ENCODE measurements at regions not wholly inside any gene's neighbourhood (a gene's known extent, or its start where the extent isn't known, plus 50 kb on each side); places are given as distances from the start of the nearest gene placed in this dataset.

DNA sequence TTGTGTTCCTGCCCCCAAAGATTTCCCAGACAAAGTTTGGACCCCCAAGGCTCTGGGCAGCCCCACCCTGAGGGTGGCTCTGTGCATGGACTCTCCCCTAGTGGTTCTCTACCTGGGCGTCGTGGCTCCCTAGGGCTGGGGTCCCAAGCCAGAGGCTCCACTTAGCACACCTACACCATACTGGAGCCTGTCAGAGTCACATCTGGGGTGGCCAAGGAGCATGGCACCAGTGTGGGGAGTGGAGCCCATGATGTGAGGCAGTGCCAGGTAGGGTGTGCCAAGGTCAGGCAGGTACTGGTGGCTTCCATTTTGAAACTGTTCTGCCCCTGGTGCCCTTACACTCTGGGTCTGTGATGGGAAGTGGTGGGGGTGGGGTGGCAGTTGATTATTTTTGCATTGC, 109.9 kb upstream of the GNAO1 start:
- intact Hi-C loops (cut with micrococcal nuclease), result no loop called here
- H3K36me3 Mint-ChIP-seq, result no peaks in the 10 kb centered on the region
- no peak for DNase-seq
- ChIA-PET POLR2A (no interaction called here), CTCF (no interaction called here)
- no peaks in the 10 kb centered on the region for H3K9me3 Mint-ChIP-seq
- H3K4me3 Mint-ChIP-seq, result no peak overlapping the region
- H3K27me3 Mint-ChIP-seq, result peaks cover 4% of the 10 kb centered on the region
- no peaks in the 10 kb centered on the region for H3K4me1 Mint-ChIP-seq (ENCODE audit: low read depth)
- H3K27ac Mint-ChIP-seq, result no peak overlapping the region

DNA sequence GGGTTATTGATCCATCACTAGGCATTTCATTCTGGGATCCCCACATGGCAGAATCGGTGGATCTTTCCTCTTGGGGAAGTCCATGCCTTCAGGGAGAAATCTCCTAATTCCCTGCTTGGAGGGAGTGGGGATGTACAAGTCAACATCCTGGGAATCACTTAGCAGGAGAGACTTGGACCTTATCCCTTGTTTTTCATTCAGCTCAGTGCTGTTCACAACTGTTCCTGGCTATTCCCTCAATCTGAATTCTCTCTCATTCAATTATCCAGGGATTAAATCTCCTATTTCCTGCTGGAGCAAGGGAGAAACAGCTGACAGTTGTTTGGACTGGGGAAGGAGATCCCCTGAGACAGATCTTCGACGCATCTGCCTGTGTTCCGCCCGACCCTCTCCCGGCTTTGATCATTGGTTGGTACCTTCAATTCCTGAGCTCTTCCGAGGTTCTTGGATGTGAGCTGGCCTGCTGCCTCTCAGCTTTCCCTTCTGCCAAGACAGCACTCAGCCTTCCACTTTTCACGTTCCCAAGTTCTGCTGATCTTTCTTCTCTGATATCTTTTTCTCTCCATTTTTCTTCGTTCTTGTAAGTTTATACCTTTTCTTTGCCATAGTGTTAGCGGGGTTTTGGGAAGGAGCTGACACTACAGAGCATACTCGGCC, 115.4 kb upstream of the GNAO1 start:
- H3K27ac Mint-ChIP-seq, result no peak overlapping the region
- no peaks in the 10 kb centered on the region for H3K36me3 Mint-ChIP-seq
- intact Hi-C loops (cut with micrococcal nuclease), result no loop called here
- H3K9me3 Mint-ChIP-seq, result no peaks in the 10 kb centered on the region
- H3K27me3 Mint-ChIP-seq, result no peaks in the 10 kb centered on the region
- DNase-seq, result no peak
- H3K4me3 Mint-ChIP-seq, result no peak overlapping the region
- CTCF ChIA-PET, result no interaction called here
- no peaks in the 10 kb centered on the region for H3K4me1 Mint-ChIP-seq (ENCODE audit: low read depth)
- POLR2A ChIA-PET, result no interaction called here

- DNase-seq, result no peak
- ChIA-PET POLR2A (no interaction called here), CTCF (no interaction called here)
- no peaks in the 10 kb centered on the region for H3K9me3 Mint-ChIP-seq
- intact Hi-C loops (cut with micrococcal nuclease), result no loop called here
- no peak overlapping the region for H3K27ac Mint-ChIP-seq
- H3K4me3 Mint-ChIP-seq, result no peak overlapping the region
- no peaks in the 10 kb centered on the region for H3K27me3 Mint-ChIP-seq
- no peaks in the 10 kb centered on the region for H3K4me1 Mint-ChIP-seq (ENCODE audit: low read depth)
- H3K36me3 Mint-ChIP-seq, result no peaks in the 10 kb centered on the region
Observed at GRCh38 chr16:56073508-56073907, 117.8 kb upstream of the GNAO1 start.

DNA sequence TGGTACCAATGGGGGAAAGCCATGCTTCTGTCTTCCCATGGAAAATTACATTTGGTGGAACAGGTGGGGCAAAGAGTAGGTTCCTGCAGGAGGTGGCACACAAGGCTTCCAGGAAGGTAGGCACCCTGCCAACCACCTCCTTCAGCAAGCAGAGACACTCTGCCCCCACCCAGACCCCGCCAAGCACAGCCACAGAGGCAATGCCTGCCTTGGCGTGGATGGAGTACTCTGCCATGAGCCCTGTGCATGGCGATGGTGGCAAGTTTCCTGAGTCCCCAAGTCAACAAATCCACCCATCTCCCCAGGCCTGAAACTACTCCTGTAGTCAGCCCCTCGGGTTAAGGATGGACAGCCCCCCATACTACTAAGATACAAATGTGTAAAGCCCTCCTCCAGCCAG, 119.2 kb upstream of the GNAO1 start:
- Mint-ChIP-seq H3K9me3 (no peaks in the 10 kb centered on the region), H3K36me3 (no peaks in the 10 kb centered on the region), H3K4me1 (ENCODE audit: low read depth) (no peaks in the 10 kb centered on the region), H3K4me3 (no peak overlapping the region), H3K27me3 (no peaks in the 10 kb centered on the region), H3K27ac (no peak overlapping the region)
- ChIA-PET POLR2A (no interaction called here), CTCF (no interaction called here)
- intact Hi-C loops (cut with micrococcal nuclease), result no loop called here
- no peak for DNase-seq

GRCh38 chr16:56068816-56069215, 122.5 kb upstream of the GNAO1 start:
- ChIA-PET CTCF (no interaction called here), POLR2A (no interaction called here)
- H3K36me3 Mint-ChIP-seq, result no peaks in the 10 kb centered on the region
- no peak for DNase-seq
- intact Hi-C loops (cut with micrococcal nuclease), result no loop called here
- H3K4me1 Mint-ChIP-seq (ENCODE audit: low read depth), result no peaks in the 10 kb centered on the region
- no peak overlapping the region for H3K4me3 Mint-ChIP-seq
- no peaks in the 10 kb centered on the region for H3K27me3 Mint-ChIP-seq
- no peaks in the 10 kb centered on the region for H3K9me3 Mint-ChIP-seq
- H3K27ac Mint-ChIP-seq, result no peak overlapping the region

DNA sequence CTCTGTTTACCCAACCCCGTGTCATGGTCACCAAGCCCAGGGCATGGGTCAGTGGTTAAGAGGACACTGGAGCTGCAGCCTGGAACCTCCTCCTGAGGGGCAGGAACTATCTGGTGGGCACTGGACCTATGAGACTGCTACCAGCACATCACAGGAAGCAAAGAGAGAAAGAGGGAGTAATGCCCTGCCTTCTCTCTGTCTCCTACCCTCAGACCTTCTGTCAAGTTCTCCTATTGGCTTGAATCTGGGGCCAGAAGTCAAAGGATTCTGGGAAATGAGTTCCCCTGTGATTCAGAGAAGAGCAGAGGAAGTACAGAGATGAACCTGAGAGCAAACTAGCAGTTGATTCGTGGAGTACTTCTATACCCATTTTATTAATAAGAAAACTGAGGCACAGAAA, 123.0 kb upstream of the GNAO1 start:
- Mint-ChIP-seq H3K27me3 (no peaks in the 10 kb centered on the region), H3K36me3 (no peaks in the 10 kb centered on the region), H3K4me3 (no peak overlapping the region), H3K9me3 (no peaks in the 10 kb centered on the region), H3K4me1 (ENCODE audit: low read depth) (no peaks in the 10 kb centered on the region), H3K27ac (no peak overlapping the region)
- DNase-seq, result no peak
- ChIA-PET POLR2A (no interaction called here), CTCF (interaction anchor here (0.7 kb wide), 1 partner anchor 20 kb away, joined by 3 read pairs; no protein-coding TSS in a partner anchor)
- intact Hi-C loops (cut with micrococcal nuclease), result no loop called here

GRCh38 chr16:56067406-56067805, 123.9 kb upstream of the GNAO1 start:
- Mint-ChIP-seq H3K4me1 (ENCODE audit: low read depth) (no peaks in the 10 kb centered on the region), H3K4me3 (no peak overlapping the region), H3K9me3 (no peaks in the 10 kb centered on the region), H3K27ac (no peak overlapping the region), H3K36me3 (no peaks in the 10 kb centered on the region), H3K27me3 (no peaks in the 10 kb centered on the region)
- ChIA-PET POLR2A (no interaction called here), CTCF (interaction anchor here (0.7 to 1.1 kb wide), 2 partner anchors 21 to 251 kb away, joined by 3 read pairs; no protein-coding TSS in a partner anchor)
- intact Hi-C loops (cut with micrococcal nuclease), result no loop called here
- no peak for DNase-seq

- no peak for DNase-seq
- Mint-ChIP-seq H3K4me1 (ENCODE audit: low read depth) (no peaks in the 10 kb centered on the region), H3K27me3 (no peaks in the 10 kb centered on the region), H3K36me3 (no peaks in the 10 kb centered on the region), H3K4me3 (no peak overlapping the region), H3K27ac (no peak overlapping the region), H3K9me3 (no peaks in the 10 kb centered on the region)
- intact Hi-C loops (cut with micrococcal nuclease), result no loop called here
- ChIA-PET CTCF (no interaction called here), POLR2A (no interaction called here)
Observed at GRCh38 chr16:56066617-56067016, 124.7 kb upstream of the GNAO1 start.

- no peak for DNase-seq
- H3K36me3 Mint-ChIP-seq, result no peaks in the 10 kb centered on the region
- no peaks in the 10 kb centered on the region for H3K27me3 Mint-ChIP-seq
- no peak overlapping the region for H3K4me3 Mint-ChIP-seq
- intact Hi-C loops (cut with micrococcal nuclease), result no loop called here
- POLR2A ChIA-PET, result no interaction called here
- CTCF ChIA-PET, result interaction anchor here (1.4 kb wide), 1 partner anchor 255 kb away, joined by 4 read pairs; no protein-coding TSS in a partner anchor
- H3K4me1 Mint-ChIP-seq (ENCODE audit: low read depth), result no peaks in the 10 kb centered on the region
- no peaks in the 10 kb centered on the region for H3K9me3 Mint-ChIP-seq
- no peak overlapping the region for H3K27ac Mint-ChIP-seq
Observed at GRCh38 chr16:56063111-56063510, 128.2 kb upstream of the GNAO1 start.

DNA sequence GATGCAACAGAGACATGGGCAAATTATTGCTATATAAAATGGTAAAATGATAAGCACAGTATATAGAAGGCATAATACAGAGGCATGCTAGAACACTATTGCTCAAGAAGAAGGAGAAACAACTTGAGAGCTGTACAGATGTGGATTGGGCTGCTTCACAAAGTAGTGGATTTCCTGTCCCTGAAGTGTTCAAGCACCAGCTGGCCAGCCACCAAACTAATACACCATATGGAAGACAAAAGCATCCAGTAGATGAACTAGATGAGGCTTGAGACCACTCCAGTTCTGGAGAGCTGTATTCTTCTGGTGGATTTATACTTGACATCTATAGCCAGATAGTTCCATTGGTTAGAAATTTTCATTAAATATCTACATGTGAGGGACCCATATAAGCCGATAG, 134.1 kb upstream of the GNAO1 start:
- no peak for DNase-seq
- ChIA-PET POLR2A (no interaction called here), CTCF (no interaction called here)
- no peaks in the 10 kb centered on the region for H3K36me3 Mint-ChIP-seq
- no peaks in the 10 kb centered on the region for H3K4me1 Mint-ChIP-seq (ENCODE audit: low read depth)
- H3K27me3 Mint-ChIP-seq, result no peaks in the 10 kb centered on the region
- intact Hi-C loops (cut with micrococcal nuclease), result no loop called here
- no peak overlapping the region for H3K27ac Mint-ChIP-seq
- H3K4me3 Mint-ChIP-seq, result no peak overlapping the region
- no peaks in the 10 kb centered on the region for H3K9me3 Mint-ChIP-seq

- POLR2A ChIA-PET, result no interaction called here
- no peak overlapping the region for H3K4me3 Mint-ChIP-seq
- H3K27ac Mint-ChIP-seq, result no peak overlapping the region
- H3K4me1 Mint-ChIP-seq (ENCODE audit: low read depth), result peaks cover 4% of the 10 kb centered on the region
- CTCF ChIA-PET, result interaction anchor here (1.5 kb wide), 1 partner anchor 8 kb away, joined by 3 read pairs; no protein-coding TSS in a partner anchor
- no peaks in the 10 kb centered on the region for H3K9me3 Mint-ChIP-seq
- H3K27me3 Mint-ChIP-seq, result peaks cover 1% of the 10 kb centered on the region
- intact Hi-C loops (cut with micrococcal nuclease), result no loop called here
- DNase-seq, result no peak
- no peaks in the 10 kb centered on the region for H3K36me3 Mint-ChIP-seq
Observed at GRCh38 chr16:56050916-56051315, 140.4 kb upstream of the GNAO1 start.

DNA sequence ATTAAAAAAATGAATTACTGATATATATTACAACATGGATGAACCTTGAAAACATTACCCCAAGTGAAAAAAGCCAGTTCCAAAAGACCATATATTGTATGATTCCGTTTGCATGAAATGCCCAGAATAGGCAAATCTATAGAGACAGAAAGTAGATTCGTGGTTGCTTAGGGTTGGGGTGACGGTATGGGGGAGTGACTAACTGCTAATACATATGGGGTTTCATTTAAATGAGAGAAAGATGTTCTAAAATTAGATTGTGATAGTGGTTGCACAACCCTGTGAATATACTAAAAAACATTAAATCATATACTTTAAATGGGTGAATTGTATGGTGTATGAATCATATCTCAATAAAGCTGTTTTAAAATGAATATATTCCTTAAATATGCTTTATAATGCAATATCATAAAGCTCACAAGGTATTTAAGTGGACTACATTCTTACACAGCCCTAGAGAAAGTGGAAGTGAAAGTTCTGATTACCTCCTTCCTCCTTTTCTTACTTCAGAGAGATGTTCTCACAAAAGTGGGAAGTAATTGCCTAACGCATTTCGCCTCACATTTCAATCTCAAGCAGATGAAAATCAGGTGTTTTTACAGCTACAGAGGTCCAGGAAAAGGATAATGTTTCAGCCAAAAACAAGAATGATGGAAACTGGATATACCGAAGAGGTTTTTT, 142.7 kb upstream of the GNAO1 start:
- CTCF ChIA-PET, result no interaction called here
- H3K27ac Mint-ChIP-seq, result no peak overlapping the region

More for the DNA sequence above, 142.7 kb upstream of the GNAO1 start:
- Mint-ChIP-seq H3K36me3 (no peaks in the 10 kb centered on the region), H3K27me3 (peaks cover 1% of the 10 kb centered on the region), H3K4me1 (ENCODE audit: low read depth) (peaks cover 4% of the 10 kb centered on the region), H3K9me3 (no peaks in the 10 kb centered on the region), H3K4me3 (no peak overlapping the region)
- intact Hi-C loops (cut with micrococcal nuclease), result no loop called here
- no peak for DNase-seq
- POLR2A ChIA-PET, result no interaction called here
